NCI-H446 (cell line): ENCODE measurements at regions not wholly inside any gene's neighbourhood (a gene's known extent, or its start where the extent isn't known, plus 50 kb on each side); places are given as distances from the start of the nearest gene placed in this dataset.

Experiments used
- DNase-seq, 2 experiments: peaks; one replicate each; lab custom pipeline; 2025; lab: John Stamatoyannopoulos, UW

GRCh38 chr2:217722883-217723472 lies 279.8 kb downstream of the TNS1 start:
- DNase-seq, result no peak

DNA sequence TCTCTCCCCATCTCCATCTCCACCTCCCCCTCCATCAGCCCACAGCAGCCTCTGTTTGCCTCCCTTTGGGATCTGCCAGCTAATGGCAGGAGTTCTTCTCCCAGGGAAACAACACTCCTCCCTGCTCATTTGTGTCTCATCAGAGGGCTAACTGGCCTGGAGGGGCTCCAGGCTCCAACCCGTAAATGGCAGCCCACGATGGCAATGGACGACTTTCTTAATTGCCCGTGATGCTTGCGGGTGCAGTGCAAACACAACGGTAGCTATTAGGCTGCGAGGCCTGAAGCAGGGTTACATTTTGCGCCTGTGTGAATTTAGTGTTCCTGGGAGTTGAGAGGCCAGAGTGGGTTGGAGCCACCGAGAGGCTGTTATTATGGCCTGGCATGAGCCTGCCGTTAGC lies 285.1 kb downstream of the TNS1 start:
- no peak for DNase-seq

DNA sequence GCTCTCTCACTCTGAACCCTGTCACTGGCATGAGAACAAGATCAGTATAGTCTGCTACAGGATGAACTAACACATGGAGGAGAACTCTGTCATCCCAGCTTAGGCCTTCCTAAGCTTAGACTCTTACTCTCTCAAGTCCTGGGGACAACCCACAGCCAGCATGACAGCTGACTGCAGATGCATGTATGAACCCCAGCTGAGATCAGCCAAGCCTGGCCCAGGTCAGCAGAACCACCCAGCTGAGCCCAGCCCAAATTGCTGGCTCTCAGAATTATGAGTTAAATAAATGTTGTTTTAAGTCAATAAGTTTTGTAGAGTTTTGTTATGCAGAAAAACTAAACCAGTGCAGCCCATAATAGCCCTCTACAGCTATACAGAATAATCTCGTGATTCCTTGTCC lies 287.3 kb downstream of the TNS1 start:
- no peak for DNase-seq

DNA sequence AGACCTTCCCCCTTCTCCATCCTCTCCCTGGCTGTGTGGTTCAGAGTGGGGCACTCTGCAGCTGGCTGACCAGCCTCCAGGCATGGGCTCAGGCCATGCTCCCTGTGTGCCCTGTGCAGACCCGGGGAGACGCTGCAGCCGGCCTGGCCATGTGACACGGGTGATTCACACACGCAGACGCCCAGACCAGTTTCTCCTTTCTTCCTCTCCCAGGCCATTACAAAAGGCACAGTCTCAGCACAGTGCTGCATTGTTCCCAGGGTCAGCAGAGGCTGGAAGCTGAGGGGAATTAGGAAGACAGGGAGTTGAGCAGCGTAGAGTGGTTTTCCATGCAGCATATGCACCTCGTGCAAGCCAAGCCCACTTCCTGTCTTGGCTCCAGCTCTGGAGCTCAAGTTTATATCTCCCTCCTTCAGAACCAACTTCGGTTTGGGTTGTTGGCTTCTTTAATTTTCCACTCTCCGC lies 288.5 kb downstream of the TNS1 start:
- DNase-seq, result no peak

DNA sequence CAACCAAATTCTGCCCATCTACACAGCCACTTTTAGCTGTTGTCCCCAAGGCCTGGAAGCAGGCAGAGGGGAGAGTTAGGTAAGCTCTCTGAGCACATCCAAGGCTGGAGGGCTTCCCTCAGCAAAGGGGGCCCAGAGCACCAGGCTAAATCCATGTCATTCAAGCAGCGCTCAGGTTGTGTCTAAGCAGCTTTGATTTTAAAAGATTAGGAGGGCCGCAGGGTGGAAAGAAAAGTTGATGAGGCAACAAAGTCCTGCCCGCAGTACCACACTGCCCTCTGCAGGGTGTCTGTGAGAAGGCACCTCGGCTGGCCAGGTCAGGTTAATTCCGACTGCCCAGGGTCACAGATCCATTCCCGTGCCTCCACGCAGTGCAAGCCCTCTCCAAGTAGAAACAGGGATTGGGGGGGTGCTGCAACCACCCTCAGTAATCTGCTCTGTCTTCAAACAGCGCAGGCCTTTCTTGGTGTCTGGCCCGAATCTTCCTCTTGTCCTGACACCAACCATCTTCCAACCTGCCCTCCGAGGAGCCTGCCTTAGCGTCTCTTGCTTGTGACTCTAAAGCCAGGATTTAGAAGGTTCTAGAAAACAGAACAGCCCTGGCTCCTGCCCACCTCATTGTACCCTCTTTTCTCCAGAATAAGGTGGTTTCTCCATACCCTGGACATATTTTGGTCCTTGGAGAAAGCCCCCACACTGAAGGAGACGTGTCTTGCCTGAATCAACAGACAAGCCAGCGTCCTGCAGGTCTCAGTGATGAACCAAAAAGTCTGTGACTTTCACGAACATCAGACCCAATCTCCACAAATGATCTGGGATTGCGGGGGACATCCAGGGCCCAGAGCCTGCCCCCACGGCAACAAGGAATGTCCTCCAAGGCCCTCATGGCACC lies 289.2 kb downstream of the TNS1 start:
- peak; percentile 20 to 63 for DNase-seq

GRCh38 chr2:217712431-217712830 lies 290.4 kb downstream of the TNS1 start:
- DNase-seq, result no peak

GRCh38 chr2:217711188-217711587 lies 291.6 kb downstream of the TNS1 start:
- DNase-seq, result no peak

DNA sequence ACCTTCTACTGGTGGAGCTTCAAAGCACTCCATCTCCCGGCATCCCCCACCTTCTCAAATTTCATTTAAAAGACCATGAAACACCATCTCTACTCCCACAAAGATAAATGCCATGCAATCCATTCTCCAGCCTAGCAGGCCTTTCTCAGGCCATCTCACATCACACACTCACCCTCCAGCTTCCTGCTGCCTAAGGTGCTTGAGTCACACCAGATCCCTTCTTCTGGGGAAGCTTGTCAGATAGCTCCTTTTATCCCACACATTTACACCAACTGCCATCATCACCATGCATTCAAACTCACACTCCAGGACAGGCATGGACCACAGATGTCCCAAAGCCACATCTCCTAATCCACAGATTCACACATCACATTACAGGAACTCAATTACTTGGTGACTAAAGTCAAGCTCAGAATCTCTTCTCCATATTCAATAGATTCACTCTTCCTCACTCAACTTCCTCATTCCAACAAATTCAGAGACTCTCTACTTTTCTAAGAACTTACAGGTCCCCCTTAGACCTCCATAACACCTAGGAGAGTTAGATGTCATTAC lies 292.5 kb downstream of the TNS1 start:
- no peak for DNase-seq

DNA sequence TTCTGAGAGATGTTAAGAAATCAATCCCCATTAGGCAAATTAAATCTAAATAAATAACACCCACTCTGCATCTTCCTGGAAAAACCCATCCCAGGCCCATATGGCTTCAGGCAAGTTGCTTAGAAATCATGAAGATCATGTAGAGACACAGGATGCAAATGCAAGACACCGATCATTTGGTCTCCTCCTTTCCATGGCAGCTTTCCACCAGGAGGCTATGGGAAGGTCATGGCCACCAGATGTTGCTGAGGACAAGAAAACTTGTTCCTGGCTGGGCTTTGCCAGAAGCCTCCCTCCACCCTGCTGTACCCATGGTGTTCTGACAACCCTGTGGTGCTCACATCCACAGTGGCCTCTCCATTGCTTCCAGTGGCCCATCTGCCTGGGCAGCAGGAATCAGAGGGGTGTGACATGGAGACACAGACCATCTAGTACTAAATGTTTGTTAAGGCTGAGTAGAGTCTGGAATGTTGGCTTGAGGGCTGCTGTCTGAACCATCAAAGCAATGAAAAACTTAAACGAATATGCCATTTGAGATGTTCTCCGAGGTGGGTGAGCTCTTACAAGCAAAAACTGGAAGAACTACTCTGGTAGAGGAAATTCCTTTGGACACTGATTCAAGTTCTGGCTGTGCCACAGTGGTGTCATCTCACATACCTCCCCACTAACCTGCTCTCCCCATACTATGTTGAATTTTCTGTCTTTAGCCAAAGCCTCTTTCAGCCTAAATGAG lies 293.2 kb downstream of the TNS1 start:
- no peak for DNase-seq

DNA sequence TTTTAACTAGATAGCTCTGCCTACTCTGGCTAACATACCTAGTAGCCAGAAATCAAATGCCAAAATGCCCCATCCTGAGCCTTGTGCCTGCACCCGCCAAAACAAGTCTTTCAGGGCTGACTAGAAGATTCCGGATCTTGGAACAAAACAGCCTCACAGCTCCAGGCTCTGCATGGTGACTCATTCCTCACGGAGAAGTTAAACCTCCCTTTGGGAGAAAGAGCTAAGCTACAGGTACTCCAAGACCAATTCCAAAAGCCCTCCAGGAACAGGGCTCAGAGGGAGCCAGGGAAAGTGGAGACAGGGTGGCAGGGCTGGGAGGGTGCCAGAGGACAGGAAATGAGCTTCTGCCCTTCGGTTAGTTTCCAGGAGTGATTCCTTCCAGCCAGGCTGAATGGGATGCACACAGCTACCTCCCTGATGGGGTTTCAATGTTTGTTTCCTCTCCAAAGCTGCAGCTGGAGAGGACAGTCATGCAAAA lies 295.6 kb downstream of the TNS1 start:
- peak; percentile 48 to 78 for DNase-seq

- no peak for DNase-seq
Observed at GRCh38 chr2:217706513-217706912, 296.3 kb downstream of the TNS1 start.

DNA sequence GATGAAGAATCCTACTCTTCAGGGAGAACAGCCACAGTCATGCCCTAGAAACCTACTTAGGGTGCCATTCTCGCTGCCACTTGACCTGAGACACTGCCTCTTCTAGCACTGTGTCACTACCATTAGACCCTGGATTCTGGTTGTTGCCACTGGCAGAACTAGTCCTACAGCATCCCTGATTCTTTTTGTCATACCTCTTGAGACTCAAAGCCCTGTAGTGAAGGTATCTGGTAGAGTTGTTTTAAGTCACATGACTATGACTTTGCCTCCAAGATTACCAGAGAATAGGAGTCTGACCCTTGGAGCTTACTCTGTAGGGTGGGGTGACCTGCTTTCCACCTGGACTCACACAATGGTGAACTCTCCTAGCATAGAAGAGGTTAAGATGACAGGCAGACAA lies 296.7 kb downstream of the TNS1 start:
- DNase-seq, result no peak

DNA sequence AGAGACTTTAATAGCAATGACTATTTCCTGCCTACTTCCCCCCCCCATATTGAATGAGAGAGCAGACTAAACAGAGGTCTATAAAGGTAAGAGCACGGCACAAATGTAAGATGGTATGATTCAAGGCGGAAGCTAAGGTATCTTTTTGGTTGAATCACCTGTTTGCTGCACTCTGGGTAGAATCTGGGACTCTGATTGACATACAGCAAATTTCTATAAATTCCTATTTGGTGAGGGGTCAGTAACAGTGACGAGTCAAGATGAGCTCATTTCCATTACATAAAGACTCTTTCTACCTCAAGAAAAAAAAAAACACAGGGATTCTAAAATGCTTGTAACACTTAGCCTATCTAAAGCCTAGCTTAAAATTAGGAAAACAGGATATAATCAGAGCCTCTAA lies 297.3 kb downstream of the TNS1 start:
- no peak for DNase-seq

GRCh38 chr2:217703999-217704398 lies 298.8 kb downstream of the TNS1 start:
- no peak for DNase-seq

DNA sequence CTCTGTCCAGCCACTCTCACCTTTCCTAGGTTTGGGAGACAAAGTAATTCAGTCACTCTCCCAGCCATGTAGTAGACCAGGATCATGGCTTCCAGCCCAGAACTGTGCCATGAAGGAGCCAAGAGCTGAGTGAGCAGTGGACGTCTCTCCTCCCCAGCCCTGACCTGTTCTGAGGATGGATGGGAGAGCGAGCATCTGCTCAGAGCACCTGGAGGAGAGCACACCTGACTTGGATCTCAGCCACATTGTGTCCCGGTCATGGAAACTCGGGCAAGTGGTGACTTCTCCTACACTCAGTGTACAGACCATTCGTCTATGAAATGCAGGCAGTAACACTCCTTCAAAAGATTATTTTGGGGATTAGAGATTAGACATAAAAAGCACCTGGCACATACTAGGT lies 299.7 kb downstream of the TNS1 start:
- no peak for DNase-seq

- no peak for DNase-seq
Observed at GRCh38 chr2:217701622-217702021, 301.2 kb downstream of the TNS1 start.

GRCh38 chr2:217698691-217699090 lies 304.1 kb downstream of the TNS1 start:
- DNase-seq, result peak in 1 of 2 experiments; percentile 18

- no peak for DNase-seq
Observed at GRCh38 chr2:217695033-217695520, 307.7 kb downstream of the TNS1 start.

DNA sequence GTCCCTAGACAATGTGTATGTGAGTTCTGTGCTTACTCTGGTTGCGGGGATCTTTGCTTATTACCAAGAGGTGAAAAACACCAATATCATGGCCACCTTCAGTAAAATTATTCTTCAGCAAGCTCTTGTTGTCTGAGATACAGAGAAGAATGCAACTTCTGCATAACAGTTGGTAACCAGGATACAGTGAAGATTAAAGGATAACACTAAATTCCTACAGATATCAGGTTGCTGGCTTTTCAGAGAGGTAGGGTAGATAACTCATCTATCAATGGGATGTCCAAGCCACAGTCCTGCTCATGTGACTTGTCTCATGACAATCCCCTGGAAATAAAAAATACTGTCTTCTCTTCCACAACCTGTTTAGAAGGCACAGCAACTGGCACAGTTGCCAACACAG lies 308.5 kb downstream of the TNS1 start:
- DNase-seq, result no peak

DNA sequence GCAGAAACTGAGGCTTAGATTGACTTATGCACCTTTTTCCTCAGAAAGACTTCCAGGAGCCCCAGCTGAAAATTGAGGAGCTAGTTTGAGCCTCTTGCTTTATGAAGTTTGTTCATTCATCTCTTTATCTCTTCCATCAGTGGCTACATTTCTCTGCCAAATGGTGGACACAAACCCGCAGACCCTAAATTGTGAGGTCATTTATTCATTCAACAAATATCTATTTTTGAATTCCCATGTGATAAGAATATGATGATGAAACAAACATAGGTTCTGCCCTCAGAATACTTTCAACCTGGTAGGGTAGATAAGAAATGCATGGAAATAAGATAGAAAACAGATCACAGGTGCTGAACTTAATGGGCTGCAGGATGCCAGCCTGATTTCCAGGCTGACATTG lies 309.4 kb downstream of the TNS1 start:
- DNase-seq, result no peak

DNA sequence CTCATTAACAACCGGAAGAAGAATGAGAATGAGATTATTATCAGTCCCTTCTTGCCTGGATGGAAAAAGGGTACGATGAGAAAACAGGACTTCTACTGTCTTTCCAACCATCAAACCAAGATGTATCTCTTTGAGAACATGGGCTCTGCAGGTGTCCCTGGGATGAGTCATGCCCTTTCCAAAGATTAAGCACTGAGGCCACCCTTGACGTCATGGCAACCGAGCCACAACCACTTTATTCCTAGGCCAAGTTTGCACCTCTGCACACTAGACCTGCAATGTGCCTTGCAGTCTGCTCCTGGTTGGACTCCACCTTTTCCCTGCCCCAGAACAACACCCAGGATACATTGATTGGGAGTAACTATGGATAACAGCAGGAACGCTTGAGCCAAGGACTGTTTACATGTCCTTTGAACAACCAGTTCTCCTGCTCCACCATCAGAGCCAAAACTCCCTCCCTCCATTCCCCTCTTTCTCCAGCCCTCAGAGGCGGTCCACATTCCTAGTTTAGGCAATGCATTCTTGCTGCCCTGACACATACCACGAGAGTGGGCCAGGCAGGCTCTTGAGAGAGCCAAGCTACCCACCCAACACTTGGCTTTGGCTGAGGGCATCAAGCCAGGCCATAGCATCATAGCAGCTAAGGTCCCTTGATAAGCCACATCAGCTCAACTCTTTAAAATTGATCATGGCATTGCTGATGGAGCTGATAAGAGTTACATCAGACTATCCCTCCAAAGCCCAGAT lies 310.7 kb downstream of the TNS1 start:
- no peak for DNase-seq
